Mesendoderm (in vitro differentiated cells): ENCODE measurements at regions not wholly inside any gene's neighbourhood (a gene's known extent, or its start where the extent isn't known, plus 50 kb on each side); places are given as distances from the start of the nearest gene placed in this dataset.

Experiments
- DNase-seq: peaks from one replicate; pipeline ENCODE4 v3.0.0; 2013
- H2AK5ac ChIP-seq: 2 replicates; pipeline ENCODE4 v1.6.1; 2013; ENCODE audit warnings: low read length, inconsistent platforms
- H2BK120ac ChIP-seq: 2 replicates; pipeline ENCODE4 v1.6.1; 2013; ENCODE audit warnings: low read depth, mild to moderate bottlenecking, low read length, moderate library complexity, mixed read lengths
- H2BK15ac ChIP-seq: replicated peaks from 2 replicates; pipeline ENCODE4 v1.6.1; 2013; ENCODE audit warnings: low read depth, mild to moderate bottlenecking, moderate library complexity
- H2BK5ac ChIP-seq: 2 replicates; pipeline ENCODE4 v1.6.1; 2013; ENCODE audit warnings: low read length, inconsistent platforms
- H3K18ac ChIP-seq: 2 replicates; pipeline ENCODE4 v1.6.1; 2013; ENCODE audit warnings: mild to moderate bottlenecking, low read length, mixed read lengths
- H3K23ac ChIP-seq: one replicate; pipeline ENCODE4 v1.6.1; 2013; ENCODE audit warnings: low read length
- H3K27ac ChIP-seq: 2 replicates; pipeline ENCODE4 v1.5.1; 2013; ENCODE audit warnings: low read depth, mild to moderate bottlenecking, inconsistent platforms, low read length, moderate library complexity
- H3K27me3 ChIP-seq: 2 replicates; pipeline ENCODE4 v1.6.1; 2013; ENCODE audit warnings: low read length, control low read depth, mild to moderate bottlenecking, inconsistent platforms; ENCODE audit not compliant: insufficient read depth, poor library complexity
- H3K36me3 ChIP-seq: 2 replicates; pipeline ENCODE4 v1.6.1; 2013; ENCODE audit warnings: low read length, inconsistent platforms; ENCODE audit not compliant: control insufficient read depth, insufficient read depth
- H3K4ac ChIP-seq: one replicate; pipeline ENCODE4 v1.6.1; 2013; ENCODE audit warnings: low read depth, mild to moderate bottlenecking, low read length, moderate library complexity
- H3K4me1 ChIP-seq: 2 replicates; pipeline ENCODE4 v1.6.1; 2013; ENCODE audit warnings: low read depth, low read length, inconsistent platforms; ENCODE audit not compliant: control insufficient read depth
- H3K4me2 ChIP-seq: 2 replicates; pipeline ENCODE4 v1.6.1; 2013; ENCODE audit warnings: low read length
- H3K4me3 ChIP-seq: 2 replicates; pipeline ENCODE4 v1.5.1; 2013; ENCODE audit warnings: mild to moderate bottlenecking, low read length
- H3K56ac ChIP-seq: one replicate; pipeline ENCODE4 v1.6.1; 2013; ENCODE audit warnings: low read length
- H3K79me1 ChIP-seq: 2 replicates; pipeline ENCODE4 v1.6.1; 2013; ENCODE audit warnings: low read length, inconsistent platforms
- H3K79me2 ChIP-seq: 2 replicates; pipeline ENCODE4 v1.6.1; 2013; ENCODE audit warnings: mild to moderate bottlenecking, low read length; ENCODE audit not compliant: control insufficient read depth, insufficient read depth
- H3K9ac ChIP-seq: 2 replicates; pipeline ENCODE4 v1.6.1; 2013; ENCODE audit warnings: low read length, inconsistent platforms
- H4K5ac ChIP-seq: one replicate; pipeline ENCODE4 v1.6.1; 2013; ENCODE audit warnings: low read length
- H4K8ac ChIP-seq: one replicate; pipeline ENCODE4 v1.6.1; 2013; ENCODE audit warnings: low read depth, mild to moderate bottlenecking, control low read depth, low read length, moderate library complexity
- WGBS: extraction: QIAGEN DNeasy Blood & Tissue Kit; methylation state at CpG from one replicate; pipeline ENCODE4 v1.1.7; 2013; ENCODE audit warnings: low lambda C conversion rate, missing lambda C conversion rate; ENCODE audit not compliant: insufficient coverage; ENCODE audit errors: extremely low coverage; 5-methylcytosine and 5-hydroxymethylcytosine counted together

DNA sequence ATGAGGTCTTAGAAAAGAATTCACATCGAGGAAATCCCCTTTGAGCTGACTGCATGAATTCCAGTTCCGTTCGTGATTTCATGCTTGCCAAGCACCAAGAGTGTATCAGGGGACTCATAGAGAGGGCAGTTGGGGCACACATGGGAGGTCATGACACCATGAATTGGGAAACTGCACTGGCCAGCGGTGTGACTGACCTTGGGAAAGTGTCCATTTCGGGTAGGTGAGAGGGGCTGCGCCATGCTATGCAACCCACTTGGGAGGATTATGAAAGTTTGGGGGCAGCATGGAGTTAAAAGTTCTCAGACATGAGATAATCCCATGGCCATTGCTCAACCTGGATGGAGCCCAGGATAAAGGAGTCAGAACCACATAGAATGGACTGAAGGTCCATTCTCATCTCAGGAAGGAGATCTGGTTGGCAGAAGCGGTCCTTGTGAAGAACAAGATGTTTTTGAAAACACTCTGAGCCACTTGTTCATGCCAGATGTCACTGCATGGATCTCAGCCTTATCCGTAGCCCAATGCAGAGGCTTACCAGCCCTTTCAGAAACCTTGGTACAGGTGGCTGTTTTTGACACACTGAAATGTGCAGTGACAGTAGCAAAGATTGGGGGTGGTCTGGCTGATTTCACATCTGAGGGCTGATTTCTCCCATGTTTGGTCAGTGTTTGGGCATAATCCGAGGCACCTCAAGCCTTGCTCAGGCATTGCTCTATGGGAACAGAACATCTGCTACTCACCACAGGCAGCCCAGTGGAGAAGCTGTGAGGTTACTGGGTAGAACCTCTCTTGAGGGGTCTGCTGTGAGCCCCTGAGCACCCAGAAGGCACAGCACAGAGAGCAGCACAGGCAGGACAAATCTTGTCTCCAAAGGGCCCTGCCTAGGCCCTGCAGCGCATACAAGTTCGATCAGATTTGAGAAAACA, 252.3 kb downstream of the CXCL12 start:
- H3K79me1 ChIP-seq, result no peaks in the 10 kb centered on the region

DNA sequence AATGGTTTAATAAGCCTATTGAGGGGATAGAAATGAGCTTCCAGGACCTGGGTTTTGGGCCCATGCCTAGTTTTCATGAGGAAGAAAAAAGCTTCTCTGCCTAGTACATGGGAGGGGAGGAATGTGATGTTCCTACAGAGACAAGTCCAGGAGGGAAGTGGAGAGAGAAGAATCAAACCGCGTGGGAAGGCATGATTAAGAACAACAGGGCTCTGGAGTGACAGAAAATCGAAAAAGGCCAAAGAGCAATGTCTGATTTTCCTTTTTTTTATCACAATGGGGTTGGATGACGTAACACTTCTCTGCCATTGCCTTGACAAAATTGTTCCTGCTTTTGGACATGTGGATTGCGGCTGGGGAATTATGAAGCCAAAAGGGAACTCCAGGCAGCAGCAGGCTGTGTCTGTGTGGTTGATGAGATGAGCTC, 258.6 kb downstream of the CXCL12 start:
- no peak overlapping the region for H3K4me2 ChIP-seq
- no peak overlapping the region for H3K27ac ChIP-seq
- no peak overlapping the region for H2AK5ac ChIP-seq
- H3K4me1 ChIP-seq, result no peaks in the 10 kb centered on the region
- H2BK15ac ChIP-seq, result no peak overlapping the region
- no peaks in the 10 kb centered on the region for H3K27me3 ChIP-seq
- H3K56ac ChIP-seq, result no peak overlapping the region
- no peaks in the 10 kb centered on the region for H3K79me1 ChIP-seq
- no peak overlapping the region for H4K8ac ChIP-seq
- H4K5ac ChIP-seq, result no peak overlapping the region
- H3K4ac ChIP-seq, result no peak overlapping the region
- H2BK5ac ChIP-seq, result no peak overlapping the region
- no peaks in the 10 kb centered on the region for H3K36me3 ChIP-seq
- no peak for DNase-seq
- H3K18ac ChIP-seq, result no peak overlapping the region
- H3K79me2 ChIP-seq, result no peaks in the 10 kb centered on the region
- H3K4me3 ChIP-seq, result no peak overlapping the region
- no peak overlapping the region for H3K23ac ChIP-seq
- WGBS, result no CpG with 5 or more reads among the region's 5 CpGs
- H2BK120ac ChIP-seq, result no peak overlapping the region
- no peak overlapping the region for H3K9ac ChIP-seq

More for the DNA sequence above, 252.3 kb downstream of the CXCL12 start:
- H2AK5ac ChIP-seq, result no peak overlapping the region
- no peak overlapping the region for H2BK120ac ChIP-seq
- no peak overlapping the region for H4K5ac ChIP-seq
- no peak overlapping the region for H3K4me3 ChIP-seq
- no peak overlapping the region for H3K4ac ChIP-seq
- no peaks in the 10 kb centered on the region for H3K27me3 ChIP-seq
- no peak for DNase-seq
- H3K27ac ChIP-seq, result no peak overlapping the region
- no CpG with 5 or more reads among the region's 11 CpGs for WGBS
- H3K4me2 ChIP-seq, result no peak overlapping the region
- no peak overlapping the region for H2BK5ac ChIP-seq
- no peak overlapping the region for H3K18ac ChIP-seq
- H3K9ac ChIP-seq, result no peak overlapping the region
- H3K56ac ChIP-seq, result no peak overlapping the region
- no peaks in the 10 kb centered on the region for H3K36me3 ChIP-seq
- H4K8ac ChIP-seq, result no peak overlapping the region
- H3K23ac ChIP-seq, result no peak overlapping the region
- H3K4me1 ChIP-seq, result no peaks in the 10 kb centered on the region
- no peaks in the 10 kb centered on the region for H3K79me2 ChIP-seq
- H2BK15ac ChIP-seq, result no peak overlapping the region

DNA sequence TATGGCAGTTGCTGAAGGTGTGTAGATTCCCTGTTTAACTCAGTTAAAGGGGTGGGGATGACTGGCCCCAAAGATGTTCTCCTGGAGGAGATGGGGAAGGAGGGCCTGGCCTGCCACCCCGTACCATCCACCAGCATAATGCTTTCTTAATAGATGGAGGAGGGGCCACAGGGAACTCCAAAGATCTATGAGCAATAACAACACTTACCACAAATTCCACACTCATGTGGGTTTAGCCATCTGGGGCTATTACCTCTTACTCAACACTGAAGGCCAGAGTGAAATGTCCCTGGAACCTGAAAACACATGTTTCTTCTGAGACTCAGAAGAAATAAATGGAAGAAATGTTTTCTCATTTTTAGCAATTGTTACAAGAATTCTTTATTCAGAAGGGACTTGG, 259.0 kb downstream of the CXCL12 start:
- Histone ChIP-seq H3K23ac (no peak overlapping the region), H3K4me2 (no peak overlapping the region), H3K4me1 (no peaks in the 10 kb centered on the region), H3K27me3 (no peaks in the 10 kb centered on the region), H2BK120ac (no peak overlapping the region), H3K4me3 (no peak overlapping the region), H3K56ac (no peak overlapping the region), H3K27ac (no peak overlapping the region), H2AK5ac (no peak overlapping the region), H3K36me3 (no peaks in the 10 kb centered on the region), H4K5ac (no peak overlapping the region), H3K9ac (no peak overlapping the region), H2BK5ac (no peak overlapping the region), H3K18ac (no peak overlapping the region), H2BK15ac (no peak overlapping the region), H4K8ac (no peak overlapping the region), H3K79me1 (no peaks in the 10 kb centered on the region), H3K4ac (no peak overlapping the region), H3K79me2 (no peaks in the 10 kb centered on the region)
- WGBS, result no CpG with 5 or more reads among the region's 1 CpG
- no peak for DNase-seq

DNA sequence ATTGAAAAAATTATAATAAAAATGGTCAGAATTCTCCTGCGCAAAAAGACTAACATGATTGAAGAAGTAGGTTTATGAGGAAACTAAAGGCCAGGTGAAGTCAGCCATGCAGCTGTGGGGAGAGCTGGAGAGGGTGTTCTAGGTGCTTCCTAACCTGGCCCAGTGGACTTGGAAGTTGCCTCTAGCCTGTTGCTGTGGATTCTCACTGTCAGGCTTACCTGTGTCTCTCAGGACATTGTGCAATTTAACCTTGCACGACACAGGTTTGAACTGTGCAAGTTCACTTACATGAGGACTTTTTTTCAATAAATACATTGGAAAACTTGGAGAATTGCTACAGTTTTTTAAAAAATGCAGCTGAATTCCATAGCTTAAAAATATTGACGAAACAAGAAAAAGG, 266.4 kb downstream of the CXCL12 start:
- 100% methylated on average over 1 of the region's 3 CpGs for WGBS
- no peaks in the 10 kb centered on the region for H3K27me3 ChIP-seq
- H3K4ac ChIP-seq, result no peak overlapping the region
- no peak overlapping the region for H2AK5ac ChIP-seq
- H3K4me3 ChIP-seq, result no peak overlapping the region
- H2BK120ac ChIP-seq, result no peak overlapping the region
- no peaks in the 10 kb centered on the region for H3K36me3 ChIP-seq
- no peak overlapping the region for H4K8ac ChIP-seq
- H2BK5ac ChIP-seq, result no peak overlapping the region
- H3K56ac ChIP-seq, result no peak overlapping the region
- H2BK15ac ChIP-seq, result no peak overlapping the region
- H3K27ac ChIP-seq, result no peak overlapping the region
- DNase-seq, result no peak
- no peak overlapping the region for H3K23ac ChIP-seq
- H4K5ac ChIP-seq, result no peak overlapping the region
- H3K4me2 ChIP-seq, result no peak overlapping the region
- H3K18ac ChIP-seq, result no peak overlapping the region
- H3K79me1 ChIP-seq, result no peaks in the 10 kb centered on the region
- no peaks in the 10 kb centered on the region for H3K4me1 ChIP-seq
- H3K9ac ChIP-seq, result no peak overlapping the region
- no peaks in the 10 kb centered on the region for H3K79me2 ChIP-seq

DNA sequence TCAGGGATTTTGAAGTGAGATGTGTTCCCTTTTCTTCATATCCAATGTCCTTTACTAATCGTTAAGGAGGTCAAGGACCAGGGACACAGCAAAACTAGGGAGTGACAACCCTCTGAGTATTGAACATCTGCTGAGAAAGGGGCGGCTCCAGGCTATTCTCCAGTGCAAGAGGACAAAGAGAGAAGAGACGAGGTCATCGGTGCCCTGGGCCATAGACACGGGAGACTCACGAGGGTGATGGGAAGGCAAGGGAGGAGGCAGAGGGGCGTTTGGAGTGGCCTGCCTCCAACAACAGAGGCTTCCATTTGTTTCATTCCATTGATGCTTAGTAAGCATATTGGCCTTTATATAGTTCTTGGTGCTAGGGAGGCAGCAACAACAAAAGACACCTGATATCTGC, 268.4 kb downstream of the CXCL12 start:
- DNase-seq, result peak; percentile 13
- no CpG with 5 or more reads among the region's 7 CpGs for WGBS
- H4K5ac ChIP-seq, result no peak overlapping the region
- no peak overlapping the region for H3K27ac ChIP-seq
- H3K18ac ChIP-seq, result no peak overlapping the region
- no peak overlapping the region for H2AK5ac ChIP-seq
- H3K79me2 ChIP-seq, result no peaks in the 10 kb centered on the region
- H3K23ac ChIP-seq, result no peak overlapping the region
- H3K79me1 ChIP-seq, result no peaks in the 10 kb centered on the region
- no peaks in the 10 kb centered on the region for H3K4me1 ChIP-seq
- no peaks in the 10 kb centered on the region for H3K36me3 ChIP-seq
- H3K56ac ChIP-seq, result no peak overlapping the region
- no peak overlapping the region for H2BK5ac ChIP-seq
- no peak overlapping the region for H3K4me2 ChIP-seq
- no peak overlapping the region for H2BK15ac ChIP-seq
- H4K8ac ChIP-seq, result no peak overlapping the region
- H2BK120ac ChIP-seq, result no peak overlapping the region
- no peaks in the 10 kb centered on the region for H3K27me3 ChIP-seq
- no peak overlapping the region for H3K4ac ChIP-seq
- no peak overlapping the region for H3K9ac ChIP-seq
- H3K4me3 ChIP-seq, result no peak overlapping the region

DNA sequence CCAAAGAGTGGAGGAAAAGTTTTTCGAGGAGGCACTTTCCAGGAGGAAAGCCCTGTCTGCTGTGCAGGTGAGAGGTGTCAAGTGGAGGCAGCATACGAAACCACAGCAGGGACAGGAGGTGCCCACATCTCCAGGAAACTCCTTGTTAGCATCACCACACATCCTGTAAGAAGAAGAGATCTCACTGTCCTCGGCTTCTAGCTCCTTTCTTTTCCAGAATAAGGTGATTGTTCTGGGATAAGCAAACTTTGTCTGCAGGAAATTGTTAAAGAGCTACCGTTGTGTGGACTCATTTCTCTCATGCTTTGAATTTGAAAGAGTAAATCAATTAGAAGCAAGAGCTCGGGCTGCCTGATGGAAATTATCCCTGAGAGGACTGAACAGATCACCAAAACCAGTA, 269.4 kb downstream of the CXCL12 start:
- Histone ChIP-seq H3K9ac (no peak overlapping the region), H2BK5ac (no peak overlapping the region), H3K36me3 (no peaks in the 10 kb centered on the region), H3K79me1 (no peaks in the 10 kb centered on the region), H2BK120ac (no peak overlapping the region), H3K27me3 (no peaks in the 10 kb centered on the region), H2AK5ac (no peak overlapping the region), H4K5ac (no peak overlapping the region), H3K4me2 (no peak overlapping the region), H3K4me1 (no peaks in the 10 kb centered on the region), H3K27ac (no peak overlapping the region), H2BK15ac (no peak overlapping the region), H3K56ac (no peak overlapping the region), H3K4ac (no peak overlapping the region), H3K23ac (no peak overlapping the region), H3K79me2 (no peaks in the 10 kb centered on the region), H3K18ac (no peak overlapping the region), H4K8ac (no peak overlapping the region), H3K4me3 (no peak overlapping the region)
- DNase-seq, result no peak
- no CpG with 5 or more reads among the region's 5 CpGs for WGBS
